HG03575 (cell line): ENCODE measurements at regions not wholly inside any gene's neighbourhood (a gene's known extent, or its start where the extent isn't known, plus 50 kb on each side); places are given as distances from the start of the nearest gene placed in this dataset.

Source experiments
- ATAC-seq: cut with Tn5 transposase; IDR thresholded peaks from one replicate; pipeline ENCODE4 v1.9.1; 2021; ENCODE audit not compliant: unreplicated experiment, insufficient number of reproducible peaks, low FRiP score; ENCODE audit errors: extremely low read depth

- no peak for ATAC-seq
These were observed 111.2 kb upstream of the CFAP20DC start for GRCh38 chr3:59161048-59161447.

- no peak for ATAC-seq
These were observed 110.4 kb upstream of the CFAP20DC start for GRCh38 chr3:59160133-59160746.

- ATAC-seq: no peak
These were observed 103.8 kb upstream of the CFAP20DC start for GRCh38 chr3:59153648-59154047.

- ATAC-seq: no peak
These were observed 103.1 kb upstream of the CFAP20DC start for GRCh38 chr3:59152943-59153342.

GRCh38 chr3:59150039-59150438, 100.2 kb upstream of the CFAP20DC start:
- ATAC-seq: no peak

- no peak for ATAC-seq
These were observed 99.3 kb upstream of the CFAP20DC start for GRCh38 chr3:59149166-59149565.

GRCh38 chr3:59143447-59143846, 93.6 kb upstream of the CFAP20DC start:
- no peak for ATAC-seq

- ATAC-seq: no peak
These were observed 92.7 kb upstream of the CFAP20DC start for GRCh38 chr3:59142556-59142955.

GRCh38 chr3:59138966-59139365, 89.1 kb upstream of the CFAP20DC start:
- no peak for ATAC-seq

- ATAC-seq: no peak
These were observed 87.6 kb upstream of the CFAP20DC start for GRCh38 chr3:59137415-59137814.

- no peak for ATAC-seq
These were observed 86.3 kb upstream of the CFAP20DC start for GRCh38 chr3:59136081-59136480.

GRCh38 chr3:59135096-59135495, 85.3 kb upstream of the CFAP20DC start:
- ATAC-seq: no peak

- no peak for ATAC-seq
These were observed 83.5 kb upstream of the CFAP20DC start for GRCh38 chr3:59133311-59133710.

- ATAC-seq: no peak
These were observed 81.4 kb upstream of the CFAP20DC start for GRCh38 chr3:59131016-59131766.

- ATAC-seq: no peak
These were observed 78.9 kb upstream of the CFAP20DC start for GRCh38 chr3:59128685-59129084.

- no peak for ATAC-seq
These were observed 77.2 kb upstream of the CFAP20DC start for GRCh38 chr3:59127071-59127470.

- no peak for ATAC-seq
These were observed 76.6 kb upstream of the CFAP20DC start for GRCh38 chr3:59126446-59126845.

- no peak for ATAC-seq
These were observed 71.7 kb upstream of the CFAP20DC start for GRCh38 chr3:59121346-59122144.

- no peak for ATAC-seq
These were observed 69.1 kb upstream of the CFAP20DC start for GRCh38 chr3:59118928-59119327.

GRCh38 chr3:59117396-59117795, 67.6 kb upstream of the CFAP20DC start:
- no peak for ATAC-seq
